K562 (cell line): ENCODE measurements at regions not wholly inside any gene's neighbourhood (a gene's known extent, or its start where the extent isn't known, plus 50 kb on each side); places are given as distances from the start of the nearest gene placed in this dataset.

Experiments
- MAFG ChIP-seq: fragments of 450-650 bp; conservative IDR thresholded peaks from 2 replicates; pipeline ENCODE4 v1.6.1; 2016; ENCODE audit warnings: missing genetic modification characterization, missing compliant biosample characterization
- TCF7 ChIP-seq: sonication (generic); IDR thresholded peaks from 2 replicates; pipeline ENCODE4 v1.6.1; 2016; ENCODE audit warnings: antibody characterized with exemption, borderline replicate concordance
- TCF7L2 ChIP-seq: fragments of 150-350 bp; IDR thresholded peaks from 2 replicates; pipeline ENCODE4 v1.6.1; 2016; ENCODE audit warnings: low read depth, mild to moderate bottlenecking, low read length, moderate library complexity

GRCh38 chr17:71881041-71881440, 239.8 kb upstream of the SOX9 start:
- TF ChIP-seq TCF7L2 (no peak), TCF7 (no peak), MAFG (tag) (no peak)
